ENCODE measurements at regions not wholly inside any gene's neighbourhood (a gene's known extent, or its start where the extent isn't known, plus 50 kb on each side); places are given as distances from the start of the nearest gene placed in this dataset.

DNA sequence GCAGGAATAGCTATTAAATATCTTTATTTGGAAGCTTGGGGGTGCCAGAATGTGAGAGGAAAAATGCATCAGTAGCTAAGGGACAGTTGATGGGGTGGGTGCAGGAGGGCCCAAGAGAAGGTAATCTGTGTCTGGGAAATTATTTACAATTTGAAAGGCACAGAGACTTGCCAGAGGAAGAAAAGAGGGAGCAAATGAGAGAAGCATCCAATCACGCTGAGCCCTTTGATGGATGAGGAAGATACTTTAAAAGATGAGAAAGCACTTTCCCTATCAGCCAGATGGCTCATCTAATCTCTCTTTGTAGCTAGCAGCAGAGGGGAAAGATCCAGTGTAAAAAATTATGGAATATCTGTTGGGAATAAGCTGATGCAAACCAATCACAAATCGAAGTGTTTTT lies 57.0 kb upstream of the ABCA1 start:
- Mint-ChIP-seq H3K27me3 (ENCODE audit: low read depth, poor library complexity) (peaks cover 3% of the 10 kb centered on the region), H3K4me3 (no peak overlapping the region), H3K27ac (no peak overlapping the region)

DNA sequence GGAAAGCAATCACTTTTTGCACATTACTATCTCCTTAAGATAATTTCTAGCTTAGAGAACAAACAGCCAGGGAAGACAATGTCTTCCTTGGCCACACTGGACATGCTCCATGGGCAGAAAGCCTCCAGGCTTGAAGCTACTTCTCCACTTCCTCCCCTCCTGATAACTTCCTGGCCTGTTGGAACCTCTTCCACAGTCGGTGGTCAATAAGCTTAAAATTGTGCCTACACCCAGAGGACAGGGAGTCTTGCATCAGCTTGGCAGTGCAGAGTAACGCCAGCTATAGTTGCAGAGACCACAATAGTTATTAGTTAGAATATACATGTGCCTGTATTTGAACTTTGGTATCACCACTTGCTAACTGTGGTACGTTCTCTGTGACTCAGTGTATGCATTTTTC lies 58.1 kb upstream of the ABCA1 start:
- Mint-ChIP-seq H3K4me3 (no peak overlapping the region), H3K4me1 (peaks cover 21% of the 10 kb centered on the region), H3K36me3 (ENCODE audit: low read depth) (no peaks in the 10 kb centered on the region), H3K9me3 (no peaks in the 10 kb centered on the region), H3K27me3 (ENCODE audit: low read depth, poor library complexity) (peaks cover 3% of the 10 kb centered on the region), H3K27ac (no peak overlapping the region)
- TF ChIP-seq, protein P1, sequence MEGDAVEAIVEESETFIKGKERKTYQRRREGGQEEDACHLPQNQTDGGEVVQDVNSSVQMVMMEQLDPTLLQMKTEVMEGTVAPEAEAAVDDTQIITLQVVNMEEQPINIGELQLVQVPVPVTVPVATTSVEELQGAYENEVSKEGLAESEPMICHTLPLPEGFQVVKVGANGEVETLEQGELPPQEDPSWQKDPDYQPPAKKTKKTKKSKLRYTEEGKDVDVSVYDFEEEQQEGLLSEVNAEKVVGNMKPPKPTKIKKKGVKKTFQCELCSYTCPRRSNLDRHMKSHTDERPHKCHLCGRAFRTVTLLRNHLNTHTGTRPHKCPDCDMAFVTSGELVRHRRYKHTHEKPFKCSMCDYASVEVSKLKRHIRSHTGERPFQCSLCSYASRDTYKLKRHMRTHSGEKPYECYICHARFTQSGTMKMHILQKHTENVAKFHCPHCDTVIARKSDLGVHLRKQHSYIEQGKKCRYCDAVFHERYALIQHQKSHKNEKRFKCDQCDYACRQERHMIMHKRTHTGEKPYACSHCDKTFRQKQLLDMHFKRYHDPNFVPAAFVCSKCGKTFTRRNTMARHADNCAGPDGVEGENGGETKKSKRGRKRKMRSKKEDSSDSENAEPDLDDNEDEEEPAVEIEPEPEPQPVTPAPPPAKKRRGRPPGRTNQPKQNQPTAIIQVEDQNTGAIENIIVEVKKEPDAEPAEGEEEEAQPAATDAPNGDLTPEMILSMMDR (IDR thresholded peaks at IDR 0.05), result no peak
- DNase-seq, result no peak

More for the DNA sequence above, 57.0 kb upstream of the ABCA1 start:
- no peaks in the 10 kb centered on the region for H3K9me3 Mint-ChIP-seq
- TF ChIP-seq, protein P1 (IDR thresholded peaks at IDR 0.05), result no peak
- H3K36me3 Mint-ChIP-seq (ENCODE audit: low read depth), result no peaks in the 10 kb centered on the region
- peaks cover 13% of the 10 kb centered on the region for H3K4me1 Mint-ChIP-seq
- no peak for DNase-seq

DNA sequence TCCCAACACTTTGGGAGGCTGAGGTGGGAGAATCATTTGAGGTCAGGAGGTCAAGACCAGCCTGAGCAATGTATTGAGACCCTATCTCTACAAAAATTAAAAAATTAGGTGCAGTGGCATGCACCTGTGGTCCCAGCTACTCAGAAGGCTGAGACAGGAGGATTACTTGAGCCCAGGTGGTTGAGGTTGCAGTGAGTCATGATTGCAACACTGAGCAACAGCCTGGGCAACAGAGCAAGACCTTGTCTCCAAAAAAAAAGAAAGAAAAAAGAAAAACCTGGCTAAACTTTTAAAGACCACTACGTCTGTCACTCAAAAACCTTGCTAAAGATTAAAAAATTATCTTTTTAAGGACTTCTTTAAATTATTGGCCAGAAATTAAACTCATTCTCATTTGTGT lies 59.8 kb upstream of the ABCA1 start:
- TF ChIP-seq, protein P1 (IDR thresholded peaks at IDR 0.05), result no peak
- Mint-ChIP-seq H3K9me3 (no peaks in the 10 kb centered on the region), H3K4me1 (peaks cover 38% of the 10 kb centered on the region), H3K36me3 (ENCODE audit: low read depth) (no peaks in the 10 kb centered on the region), H3K4me3 (no peak overlapping the region), H3K27ac (no peak overlapping the region), H3K27me3 (ENCODE audit: low read depth, poor library complexity) (no peaks in the 10 kb centered on the region)
- DNase-seq, result no peak

DNA sequence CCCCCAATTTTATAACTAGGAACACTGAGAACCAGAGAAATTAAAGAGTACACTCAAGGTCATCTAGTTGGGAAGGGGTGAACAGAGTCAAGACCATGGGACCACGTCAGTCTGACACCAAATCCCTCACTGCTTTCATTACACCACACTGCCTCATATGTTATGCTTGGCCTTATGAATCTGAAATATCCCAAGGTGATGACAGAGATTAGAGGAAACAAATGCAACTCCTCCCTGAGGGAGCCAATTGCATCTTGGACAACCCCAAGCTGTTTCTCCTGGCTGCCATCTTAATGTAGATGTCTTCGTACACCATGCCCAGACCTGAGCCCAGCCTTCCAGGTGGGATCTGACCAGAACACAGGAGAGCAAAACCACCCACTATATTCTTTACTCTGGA lies 60.6 kb upstream of the ABCA1 start:
- H3K27ac Mint-ChIP-seq, result no peak overlapping the region
- no peaks in the 10 kb centered on the region for H3K9me3 Mint-ChIP-seq
- TF ChIP-seq, protein P1 (IDR thresholded peaks at IDR 0.05), result no peak
- DNase-seq, result no peak
- H3K36me3 Mint-ChIP-seq (ENCODE audit: low read depth), result no peaks in the 10 kb centered on the region
- peaks cover 46% of the 10 kb centered on the region for H3K4me1 Mint-ChIP-seq
- H3K4me3 Mint-ChIP-seq, result no peak overlapping the region
- no peaks in the 10 kb centered on the region for H3K27me3 Mint-ChIP-seq (ENCODE audit: low read depth, poor library complexity)

DNA sequence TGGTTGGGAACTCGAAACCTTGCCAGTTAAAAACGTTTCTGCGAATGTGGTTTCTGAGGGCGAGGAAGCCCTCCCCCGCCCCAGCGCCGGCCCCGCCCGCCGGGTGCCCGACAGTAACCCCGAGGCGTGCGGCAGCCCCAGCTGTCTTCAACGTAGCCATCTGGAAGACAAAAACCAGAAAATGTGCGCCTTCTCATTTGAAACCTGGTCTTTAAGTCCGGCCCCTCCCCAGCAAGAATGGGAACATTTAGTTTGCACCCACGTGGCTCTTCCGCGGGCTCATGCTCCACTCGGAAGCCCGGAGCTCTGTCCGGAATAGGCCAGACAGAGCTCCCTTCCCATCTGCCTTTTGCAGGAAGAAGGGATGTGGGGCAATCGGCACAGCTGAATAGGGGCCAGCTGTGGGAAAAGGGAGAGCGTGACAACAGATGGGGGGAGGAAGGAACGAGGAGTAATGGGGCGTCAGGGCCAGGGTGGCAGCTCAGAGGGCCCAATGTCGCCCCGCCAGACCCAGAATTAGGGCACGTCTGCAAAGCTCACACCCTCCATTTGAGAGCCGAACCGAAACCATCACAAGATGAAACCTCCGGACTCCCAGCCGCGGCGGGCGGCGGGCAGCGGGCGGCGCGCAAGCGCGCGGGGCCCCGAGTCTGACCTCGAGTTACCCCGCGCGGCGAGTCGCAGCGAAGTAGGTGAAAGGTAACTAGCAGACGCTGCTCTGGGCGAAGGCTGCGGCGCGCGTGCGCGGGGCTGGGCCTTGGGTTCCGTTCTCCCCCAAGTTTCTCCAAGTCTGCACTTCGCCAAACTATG lies 63.4 kb upstream of the ABCA1 start:
- TF ChIP-seq, protein P1 (IDR thresholded peaks at IDR 0.05), result no peak
- peak overlapping the region; percentile 84 for H3K27ac Mint-ChIP-seq
- peaks cover 49% of the 10 kb centered on the region for H3K4me1 Mint-ChIP-seq
- DNase-seq, result peak; percentile 77
- no peaks in the 10 kb centered on the region for H3K27me3 Mint-ChIP-seq (ENCODE audit: low read depth, poor library complexity)
- no peaks in the 10 kb centered on the region for H3K36me3 Mint-ChIP-seq (ENCODE audit: low read depth)
- no peaks in the 10 kb centered on the region for H3K9me3 Mint-ChIP-seq
- peak overlapping the region; percentile 87 for H3K4me3 Mint-ChIP-seq

DNA sequence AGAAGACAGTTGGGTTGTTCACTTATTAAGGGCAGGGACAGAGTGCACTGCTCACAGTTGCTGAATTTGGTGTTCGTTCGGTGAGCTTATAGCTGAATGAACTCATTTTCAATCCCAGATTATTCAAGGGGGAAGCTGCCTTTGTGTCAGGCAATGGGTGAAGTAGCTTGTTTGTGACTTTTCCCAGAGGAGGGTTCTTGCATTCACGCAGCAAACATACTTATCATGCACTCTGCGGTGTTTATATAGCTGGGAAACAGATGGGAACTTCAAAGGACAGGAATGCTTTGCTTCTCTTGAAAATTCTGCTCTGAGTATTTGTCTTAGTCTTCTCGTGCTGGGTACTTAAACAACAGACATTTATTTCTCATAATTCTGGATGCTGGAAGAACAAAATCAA lies 64.7 kb upstream of the ABCA1 start:
- Mint-ChIP-seq H3K9me3 (no peaks in the 10 kb centered on the region), H3K27ac (peak overlapping the region; percentile 27), H3K4me1 (peaks cover 54% of the 10 kb centered on the region), H3K27me3 (ENCODE audit: low read depth, poor library complexity) (no peaks in the 10 kb centered on the region), H3K4me3 (peak overlapping the region; percentile 64), H3K36me3 (ENCODE audit: low read depth) (no peaks in the 10 kb centered on the region)
- TF ChIP-seq, protein P1 (IDR thresholded peaks at IDR 0.05), result no peak
- no peak for DNase-seq
